ENCODE measurements at regions not wholly inside any gene's neighbourhood (a gene's known extent, or its start where the extent isn't known, plus 50 kb on each side); places are given as distances from the start of the nearest gene placed in this dataset.

DNA sequence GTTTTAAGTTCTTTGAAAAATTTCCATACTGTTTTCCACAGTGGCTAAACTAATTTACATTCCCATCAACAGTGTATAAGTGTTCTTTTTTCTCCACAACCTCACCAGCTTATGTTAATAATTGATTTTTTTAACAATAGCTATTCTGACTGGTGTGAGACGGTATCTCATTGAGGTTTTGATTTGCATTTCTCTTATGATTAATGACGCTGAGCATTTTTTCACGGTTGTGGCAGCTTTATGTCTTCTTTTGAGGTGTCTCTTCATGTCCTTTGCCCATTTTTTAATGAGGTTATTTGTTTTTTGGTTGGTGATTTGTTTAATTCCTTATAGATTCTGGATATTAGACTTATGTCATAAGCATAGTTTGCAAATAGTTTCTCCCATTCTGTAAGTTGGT is 997.9 kb downstream of the SUCLG1 start:
- no peaks in the 10 kb centered on the region for H3K27me3 ChIP-seq (ENCODE audit: control insufficient read depth, insufficient read depth, low read length)
- H3K36me3 ChIP-seq (ENCODE audit: control insufficient read depth in 2 of 3, insufficient read depth in 3 of 3, low read length in 3 of 3): no peaks in the 10 kb centered on the region
- H3K9me3 ChIP-seq (ENCODE audit: control insufficient read depth in 2 of 3, insufficient read depth in 1 of 3, low read length in 3 of 3): no peaks in the 10 kb centered on the region
- no peak for FAIRE-seq
- H3K27ac ChIP-seq (ENCODE audit: low read depth in 2 of 2, low read length in 2 of 2): no peak overlapping the region
- H3K9ac ChIP-seq (ENCODE audit: low read length in 3 of 3): no peak overlapping the region
- H3K4me1 ChIP-seq (ENCODE audit: control insufficient read depth in 2 of 3, insufficient read depth in 2 of 3, low read depth in 1 of 3, low read length in 3 of 3): no peaks in the 10 kb centered on the region
- TF ChIP-seq, protein P1, sequence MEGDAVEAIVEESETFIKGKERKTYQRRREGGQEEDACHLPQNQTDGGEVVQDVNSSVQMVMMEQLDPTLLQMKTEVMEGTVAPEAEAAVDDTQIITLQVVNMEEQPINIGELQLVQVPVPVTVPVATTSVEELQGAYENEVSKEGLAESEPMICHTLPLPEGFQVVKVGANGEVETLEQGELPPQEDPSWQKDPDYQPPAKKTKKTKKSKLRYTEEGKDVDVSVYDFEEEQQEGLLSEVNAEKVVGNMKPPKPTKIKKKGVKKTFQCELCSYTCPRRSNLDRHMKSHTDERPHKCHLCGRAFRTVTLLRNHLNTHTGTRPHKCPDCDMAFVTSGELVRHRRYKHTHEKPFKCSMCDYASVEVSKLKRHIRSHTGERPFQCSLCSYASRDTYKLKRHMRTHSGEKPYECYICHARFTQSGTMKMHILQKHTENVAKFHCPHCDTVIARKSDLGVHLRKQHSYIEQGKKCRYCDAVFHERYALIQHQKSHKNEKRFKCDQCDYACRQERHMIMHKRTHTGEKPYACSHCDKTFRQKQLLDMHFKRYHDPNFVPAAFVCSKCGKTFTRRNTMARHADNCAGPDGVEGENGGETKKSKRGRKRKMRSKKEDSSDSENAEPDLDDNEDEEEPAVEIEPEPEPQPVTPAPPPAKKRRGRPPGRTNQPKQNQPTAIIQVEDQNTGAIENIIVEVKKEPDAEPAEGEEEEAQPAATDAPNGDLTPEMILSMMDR (IDR thresholded peaks at IDR 0.05; ENCODE audit: borderline replicate concordance, extremely low read depth, insufficient read depth): no peak
- H3K4me3 ChIP-seq (ENCODE audit: low read length in 3 of 3): no peak overlapping the region
- DNase-seq: no peak
- intact Hi-C loops (cut with DNase I): no loop called here

DNA sequence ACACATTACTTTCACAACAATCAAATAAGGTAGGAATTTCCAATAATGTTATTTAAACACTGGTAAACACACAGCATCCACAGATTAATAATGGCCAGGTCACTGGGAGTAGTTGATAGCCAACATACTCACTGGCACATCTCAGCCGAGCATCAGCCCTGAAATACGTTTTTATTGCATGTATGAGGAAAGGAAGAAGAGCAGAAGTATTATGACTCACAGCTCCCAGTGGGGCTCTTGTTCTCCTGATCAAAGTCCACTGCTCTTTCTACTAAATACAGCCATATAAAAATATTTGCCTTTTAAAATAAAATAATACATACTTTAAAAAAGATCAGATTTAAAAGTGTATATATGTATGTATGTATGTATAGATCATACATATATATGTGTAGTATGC is 999.6 kb downstream of the SUCLG1 start:
- no peak for FAIRE-seq
- intact Hi-C loops (cut with DNase I): no loop called here
- Histone ChIP-seq H3K27ac (ENCODE audit: low read depth in 2 of 2, low read length in 2 of 2) (no peak overlapping the region), H3K9ac (ENCODE audit: low read length in 3 of 3) (no peak overlapping the region), H3K27me3 (ENCODE audit: control insufficient read depth, insufficient read depth, low read length) (no peaks in the 10 kb centered on the region), H3K9me3 (ENCODE audit: control insufficient read depth in 2 of 3, insufficient read depth in 1 of 3, low read length in 3 of 3) (no peaks in the 10 kb centered on the region), H3K4me3 (ENCODE audit: low read length in 3 of 3) (no peak overlapping the region), H3K36me3 (ENCODE audit: control insufficient read depth in 2 of 3, insufficient read depth in 3 of 3, low read length in 3 of 3) (no peaks in the 10 kb centered on the region), H3K4me1 (ENCODE audit: control insufficient read depth in 2 of 3, insufficient read depth in 2 of 3, low read depth in 1 of 3, low read length in 3 of 3) (no peaks in the 10 kb centered on the region)
- DNase-seq: no peak
- TF ChIP-seq, protein P1 (IDR thresholded peaks at IDR 0.05; ENCODE audit: borderline replicate concordance, extremely low read depth, insufficient read depth): no peak

DNA sequence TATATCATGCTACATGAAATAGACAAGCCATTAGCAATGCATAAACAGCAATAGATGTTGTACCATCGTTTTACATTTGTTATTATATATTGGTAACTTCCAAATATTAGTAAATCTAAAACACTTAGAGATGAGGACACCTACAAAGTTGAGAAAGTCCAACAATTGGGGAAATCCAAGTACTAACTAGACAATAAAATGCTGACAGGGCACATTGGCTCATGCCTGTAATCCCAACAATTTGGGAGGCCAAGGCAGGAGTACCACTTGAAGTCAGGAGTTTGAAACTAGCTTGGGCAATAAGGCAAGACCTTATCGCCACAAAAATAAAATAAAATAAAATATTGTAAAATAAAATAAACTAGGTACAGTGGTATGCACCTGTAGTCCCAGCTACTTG is 1023.1 kb downstream of the SUCLG1 start:
- Histone ChIP-seq H3K27ac (ENCODE audit: low read depth in 2 of 2, low read length in 2 of 2) (no peak overlapping the region), H3K36me3 (ENCODE audit: control insufficient read depth in 2 of 3, insufficient read depth in 3 of 3, low read length in 3 of 3) (no peaks in the 10 kb centered on the region), H3K4me3 (ENCODE audit: low read length in 3 of 3) (no peak overlapping the region), H3K9ac (ENCODE audit: low read length in 3 of 3) (no peak overlapping the region), H3K27me3 (ENCODE audit: control insufficient read depth, insufficient read depth, low read length) (no peaks in the 10 kb centered on the region), H3K9me3 (ENCODE audit: control insufficient read depth in 2 of 3, insufficient read depth in 1 of 3, low read length in 3 of 3) (no peaks in the 10 kb centered on the region), H3K4me1 (ENCODE audit: control insufficient read depth in 2 of 3, insufficient read depth in 2 of 3, low read depth in 1 of 3, low read length in 3 of 3) (no peaks in the 10 kb centered on the region)
- intact Hi-C loops (cut with DNase I): no loop called here
- TF ChIP-seq, protein P1 (IDR thresholded peaks at IDR 0.05; ENCODE audit: borderline replicate concordance, extremely low read depth, insufficient read depth): no peak
- DNase-seq (no peak), FAIRE-seq (no peak)

DNA sequence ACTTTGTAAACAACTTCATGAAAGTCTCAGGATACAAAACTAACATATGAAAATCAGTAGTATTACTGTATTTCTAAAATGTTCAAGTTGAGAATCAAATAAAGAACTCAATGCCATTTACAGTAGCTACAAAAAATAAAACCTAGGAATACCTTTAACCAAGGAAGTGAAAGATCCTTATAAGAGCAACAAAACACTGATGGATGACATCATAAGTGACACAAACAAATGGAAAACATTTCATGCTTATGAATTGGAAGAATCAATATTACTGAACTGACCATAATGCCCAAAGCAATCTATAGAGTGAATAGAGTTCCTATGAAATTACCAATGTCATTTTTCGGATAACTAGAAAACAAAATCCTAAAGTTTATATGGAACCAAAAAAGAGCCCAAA is 1038.1 kb downstream of the SUCLG1 start:
- intact Hi-C loops (cut with DNase I): no loop called here
- no peak overlapping the region for H3K4me3 ChIP-seq (ENCODE audit: low read length in 3 of 3)
- no peaks in the 10 kb centered on the region for H3K27me3 ChIP-seq (ENCODE audit: control insufficient read depth, insufficient read depth, low read length)
- no peak for FAIRE-seq
- no peak overlapping the region for H3K27ac ChIP-seq (ENCODE audit: low read depth in 2 of 2, low read length in 2 of 2)
- H3K9me3 ChIP-seq (ENCODE audit: control insufficient read depth in 2 of 3, insufficient read depth in 1 of 3, low read length in 3 of 3): peaks cover 0 to 11% (median 0%) of the 10 kb centered on the region in 3 donors
- no peaks in the 10 kb centered on the region for H3K4me1 ChIP-seq (ENCODE audit: control insufficient read depth in 2 of 3, insufficient read depth in 2 of 3, low read depth in 1 of 3, low read length in 3 of 3)
- no peak overlapping the region for H3K9ac ChIP-seq (ENCODE audit: low read length in 3 of 3)
- TF ChIP-seq, protein P1 (IDR thresholded peaks at IDR 0.05; ENCODE audit: borderline replicate concordance, extremely low read depth, insufficient read depth): no peak
- H3K36me3 ChIP-seq (ENCODE audit: control insufficient read depth in 2 of 3, insufficient read depth in 3 of 3, low read length in 3 of 3): no peaks in the 10 kb centered on the region
- DNase-seq: no peak
